DOHH2 (cell line): ENCODE measurements at regions not wholly inside any gene's neighbourhood (a gene's known extent, or its start where the extent isn't known, plus 50 kb on each side); places are given as distances from the start of the nearest gene placed in this dataset.

Source experiments
- EZH2phosphoT487 ChIP-seq: fragments of 200-600 bp; sonication (generic); IDR thresholded peaks from 2 replicates; pipeline ENCODE4 v1.6.1; 2017; ENCODE audit warnings: borderline replicate concordance, mild to moderate bottlenecking, antibody characterized with exemption, low read length, moderate library complexity, mixed read lengths
- TF ChIP-seq, protein P1 (sequence below): fragments of 200-600 bp; sonication (generic); IDR thresholded peaks from one replicate; pipeline ENCODE4 v1.5.1; 2014; ENCODE audit warnings: antibody characterized with exemption, mild to moderate bottlenecking, low read depth, low read length; ENCODE audit not compliant: poor library complexity, severe bottlenecking

GRCh38 chr13:34048652-34049051 is 230.7 kb downstream of the RFC3 start:
- TF ChIP-seq, protein P1, sequence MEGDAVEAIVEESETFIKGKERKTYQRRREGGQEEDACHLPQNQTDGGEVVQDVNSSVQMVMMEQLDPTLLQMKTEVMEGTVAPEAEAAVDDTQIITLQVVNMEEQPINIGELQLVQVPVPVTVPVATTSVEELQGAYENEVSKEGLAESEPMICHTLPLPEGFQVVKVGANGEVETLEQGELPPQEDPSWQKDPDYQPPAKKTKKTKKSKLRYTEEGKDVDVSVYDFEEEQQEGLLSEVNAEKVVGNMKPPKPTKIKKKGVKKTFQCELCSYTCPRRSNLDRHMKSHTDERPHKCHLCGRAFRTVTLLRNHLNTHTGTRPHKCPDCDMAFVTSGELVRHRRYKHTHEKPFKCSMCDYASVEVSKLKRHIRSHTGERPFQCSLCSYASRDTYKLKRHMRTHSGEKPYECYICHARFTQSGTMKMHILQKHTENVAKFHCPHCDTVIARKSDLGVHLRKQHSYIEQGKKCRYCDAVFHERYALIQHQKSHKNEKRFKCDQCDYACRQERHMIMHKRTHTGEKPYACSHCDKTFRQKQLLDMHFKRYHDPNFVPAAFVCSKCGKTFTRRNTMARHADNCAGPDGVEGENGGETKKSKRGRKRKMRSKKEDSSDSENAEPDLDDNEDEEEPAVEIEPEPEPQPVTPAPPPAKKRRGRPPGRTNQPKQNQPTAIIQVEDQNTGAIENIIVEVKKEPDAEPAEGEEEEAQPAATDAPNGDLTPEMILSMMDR = no peak
- TF ChIP-seq EZH2phosphoT487 = no peak
